ENCODE measurements at regions not wholly inside any gene's neighbourhood (a gene's known extent, or its start where the extent isn't known, plus 50 kb on each side); places are given as distances from the start of the nearest gene placed in this dataset.

DNA sequence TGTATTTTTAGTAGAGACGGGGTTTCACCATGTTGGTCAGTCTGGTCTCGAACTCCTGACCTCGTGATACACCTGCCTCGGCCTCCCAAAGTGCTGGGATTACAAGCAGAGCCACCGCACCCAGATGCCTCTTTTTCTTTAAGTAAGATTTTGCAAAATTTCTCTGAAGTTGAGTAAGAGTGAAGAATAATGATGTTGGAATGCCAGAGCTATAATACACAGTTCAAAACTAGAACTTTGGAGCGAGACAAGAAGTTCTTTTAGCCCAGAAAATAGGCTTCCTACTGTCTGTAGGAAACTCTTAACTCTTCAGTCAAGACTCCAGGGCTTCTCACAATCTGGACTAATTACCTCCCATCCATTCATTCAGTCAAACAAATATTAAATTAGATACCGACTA lies 51.4 kb downstream of the MARCHF4 start:
- no peak for DNase-seq

- no peak for DNase-seq
Measured at GRCh38 chr2:216319771-216320170, 52.5 kb downstream of the MARCHF4 start.

- no peak for DNase-seq
Measured at GRCh38 chr2:216318521-216318874, 53.8 kb downstream of the MARCHF4 start.

DNA sequence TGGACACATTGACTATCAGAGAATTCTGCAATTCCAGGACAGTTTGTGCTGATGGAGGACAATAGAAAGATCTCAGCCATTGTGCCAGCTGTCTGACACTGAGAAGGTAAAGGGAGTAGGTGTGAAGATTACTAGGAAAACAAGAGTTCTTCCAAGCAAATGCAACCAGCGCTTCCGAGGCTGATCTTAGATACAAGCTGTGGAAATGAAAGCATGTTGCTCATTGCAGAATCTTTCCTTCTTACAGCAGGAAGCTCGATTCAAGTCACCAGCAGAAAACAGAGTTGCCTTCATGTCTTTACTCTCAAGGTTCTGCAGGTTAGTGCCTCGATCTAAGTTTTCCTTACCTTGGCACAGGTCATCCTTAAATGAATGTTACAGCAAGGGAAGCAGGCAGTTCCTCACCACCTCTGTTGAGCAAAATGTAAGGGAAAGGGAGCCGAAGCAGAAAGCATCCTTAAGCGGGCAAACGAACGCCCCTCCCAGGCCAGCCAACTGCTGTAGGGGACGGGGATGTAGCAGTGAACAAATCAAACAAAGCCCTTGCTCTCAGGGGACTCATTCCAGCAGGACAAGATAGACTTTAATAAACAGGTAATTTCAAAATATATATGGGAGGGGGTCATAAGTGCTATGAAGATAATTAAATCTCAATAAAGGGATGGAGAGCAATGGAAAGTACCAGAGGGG lies 54.3 kb downstream of the MARCHF4 start:
- DNase-seq = no peak

- no peak for DNase-seq
Measured at GRCh38 chr2:216316743-216317142, 55.5 kb downstream of the MARCHF4 start.

DNA sequence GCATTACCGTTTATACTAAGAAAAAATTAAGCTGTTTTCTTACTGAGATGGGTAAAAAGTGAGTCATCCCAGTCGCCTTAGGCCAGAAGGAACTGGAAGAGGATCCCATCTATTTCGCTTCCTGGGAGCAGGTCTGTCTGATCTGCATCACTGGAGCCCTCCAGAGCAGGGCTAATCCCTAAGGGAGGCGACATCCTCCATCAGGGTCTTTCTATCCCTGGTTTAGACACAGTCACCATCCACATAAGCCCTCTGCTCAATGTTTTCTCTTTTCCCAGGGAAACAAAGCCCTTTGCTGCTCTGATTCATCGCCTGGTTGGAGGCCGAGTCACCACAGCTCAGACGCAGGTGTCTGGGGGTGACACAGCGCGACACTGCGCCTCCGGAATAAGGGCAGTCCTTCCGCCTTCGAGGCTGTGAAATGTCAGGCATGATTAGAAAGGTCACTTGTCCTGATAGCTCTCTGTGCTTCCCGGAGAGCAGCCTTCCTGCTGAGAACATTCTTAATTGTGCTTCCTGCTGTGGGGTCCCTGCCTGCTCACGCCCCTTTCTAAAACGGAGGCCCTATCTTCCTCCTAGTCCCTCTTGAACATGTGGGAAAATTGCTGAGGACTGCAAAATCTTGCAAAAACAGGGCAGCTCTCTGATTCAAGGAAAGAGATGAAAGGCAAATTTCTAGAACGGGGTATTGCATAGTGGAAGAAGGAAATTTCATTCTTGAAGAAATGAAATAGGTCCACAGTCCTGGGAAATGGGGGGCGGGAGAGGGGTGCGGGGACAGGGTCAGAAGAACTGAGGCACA lies 56.3 kb downstream of the MARCHF4 start:
- no peak for DNase-seq

DNA sequence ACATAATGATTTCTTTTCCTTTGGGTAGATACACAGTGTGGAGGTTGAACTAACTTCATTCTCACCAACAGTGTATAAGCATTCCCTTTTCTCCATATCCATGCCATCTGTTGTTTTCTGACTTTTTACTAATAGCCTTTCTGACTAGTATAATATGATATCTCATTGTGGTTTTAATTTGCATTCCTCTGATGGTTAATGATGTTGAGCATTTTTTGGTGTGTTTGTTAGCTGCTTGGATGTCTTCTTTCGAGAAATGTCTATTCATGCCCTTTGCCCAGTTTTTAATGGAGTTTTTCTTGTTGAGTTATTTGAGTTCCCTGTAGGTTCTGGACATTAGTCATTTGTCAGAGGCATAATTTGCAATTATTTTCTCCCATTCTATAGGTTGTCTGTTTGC lies 59.8 kb downstream of the MARCHF4 start:
- no peak for DNase-seq

GRCh38 chr2:216308576-216308975 lies 63.7 kb downstream of the MARCHF4 start:
- no peak for DNase-seq

GRCh38 chr2:216307496-216307895 lies 64.8 kb downstream of the MARCHF4 start:
- no peak for DNase-seq

GRCh38 chr2:216306868-216307267 lies 65.4 kb downstream of the MARCHF4 start:
- no peak for DNase-seq

DNA sequence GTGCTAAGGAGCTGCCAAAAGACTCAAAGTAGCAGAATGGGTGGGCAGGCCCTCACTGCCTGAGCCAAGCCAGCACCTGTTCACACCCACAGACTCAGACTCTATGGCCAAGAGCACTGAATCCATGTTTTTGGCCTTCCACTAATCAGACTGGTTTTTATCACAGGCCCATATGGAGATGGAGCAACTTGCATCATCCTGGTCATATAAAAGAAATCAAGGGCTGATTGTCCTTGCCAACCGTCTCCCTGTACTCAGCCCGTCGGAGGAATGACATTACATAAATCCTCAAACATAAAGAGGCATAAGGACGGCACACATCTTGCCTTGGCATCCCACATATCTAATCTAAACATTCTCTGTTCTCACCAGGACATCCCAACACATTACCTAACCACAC lies 66.7 kb downstream of the MARCHF4 start:
- no peak for DNase-seq

GRCh38 chr2:216302981-216303676 lies 69.2 kb downstream of the MARCHF4 start:
- DNase-seq = no peak

- DNase-seq = no peak
Measured at GRCh38 chr2:216300906-216301305, 71.4 kb downstream of the MARCHF4 start.

DNA sequence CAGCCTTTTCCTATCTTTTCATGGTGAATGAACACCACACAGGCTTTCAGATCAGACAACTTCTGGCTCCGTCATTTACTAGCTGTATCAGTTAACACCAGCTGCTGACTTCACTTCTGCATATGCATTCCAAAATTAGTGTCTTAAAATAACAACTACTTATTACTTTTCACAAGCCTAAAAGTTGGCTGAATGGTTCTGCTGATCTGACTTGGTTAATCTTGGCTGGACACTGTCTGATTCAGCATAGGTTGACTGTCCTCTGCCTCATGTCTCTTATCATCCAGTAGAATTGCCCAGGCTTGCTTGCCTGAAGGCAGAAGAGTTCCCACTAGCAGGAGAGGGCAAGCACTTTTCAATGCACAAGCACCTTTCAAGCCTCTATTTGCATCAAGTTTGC lies 72.7 kb downstream of the MARCHF4 start:
- no peak for DNase-seq

GRCh38 chr2:216298719-216299495 lies 73.4 kb downstream of the MARCHF4 start:
- DNase-seq = no peak

GRCh38 chr2:216296856-216297255 lies 75.4 kb downstream of the MARCHF4 start:
- no peak for DNase-seq

DNA sequence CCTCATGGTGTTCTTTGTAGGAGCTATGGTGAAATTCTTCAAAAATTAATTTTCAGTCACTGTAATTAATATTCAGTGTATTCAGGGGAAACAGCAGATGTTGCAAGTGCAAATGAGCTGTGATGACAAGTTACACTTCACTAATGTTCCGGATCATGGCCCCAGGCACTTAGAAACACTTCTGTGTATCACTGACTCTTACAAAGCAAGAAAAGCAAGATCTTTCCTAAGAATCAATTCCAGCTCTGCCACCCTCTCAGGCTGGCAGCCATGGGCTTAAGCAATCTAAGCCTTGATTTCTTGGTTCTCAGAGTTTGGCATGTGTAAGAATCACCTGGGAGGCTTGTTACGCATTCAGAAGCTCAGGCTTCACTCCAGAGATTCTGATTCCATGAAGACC lies 78.0 kb downstream of the MARCHF4 start:
- no peak for DNase-seq

- no peak for DNase-seq
Measured at GRCh38 chr2:216293883-216294282, 78.4 kb downstream of the MARCHF4 start.

DNA sequence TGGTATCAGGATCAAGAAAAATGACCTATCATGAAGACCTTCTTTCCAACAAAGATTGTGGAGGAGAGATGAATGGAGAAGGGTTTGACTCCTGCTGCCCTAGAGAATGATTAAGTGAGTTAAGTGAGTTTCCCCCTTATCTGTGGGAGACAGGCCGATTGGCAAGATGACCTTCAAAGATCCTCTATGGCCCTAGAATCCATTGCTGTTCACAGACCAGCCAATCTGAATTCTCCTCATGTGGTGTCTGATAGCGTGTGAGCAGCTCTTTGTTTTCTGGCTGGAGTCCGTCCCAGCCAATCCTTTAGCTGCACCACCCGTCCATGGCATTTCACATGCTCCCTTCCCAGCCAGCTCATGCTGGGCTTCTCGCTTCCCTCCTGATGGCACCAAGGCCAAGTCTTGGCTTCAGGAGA lies 79.4 kb downstream of the MARCHF4 start:
- no peak for DNase-seq

GRCh38 chr2:216292475-216292874 lies 79.8 kb downstream of the MARCHF4 start:
- no peak for DNase-seq

DNA sequence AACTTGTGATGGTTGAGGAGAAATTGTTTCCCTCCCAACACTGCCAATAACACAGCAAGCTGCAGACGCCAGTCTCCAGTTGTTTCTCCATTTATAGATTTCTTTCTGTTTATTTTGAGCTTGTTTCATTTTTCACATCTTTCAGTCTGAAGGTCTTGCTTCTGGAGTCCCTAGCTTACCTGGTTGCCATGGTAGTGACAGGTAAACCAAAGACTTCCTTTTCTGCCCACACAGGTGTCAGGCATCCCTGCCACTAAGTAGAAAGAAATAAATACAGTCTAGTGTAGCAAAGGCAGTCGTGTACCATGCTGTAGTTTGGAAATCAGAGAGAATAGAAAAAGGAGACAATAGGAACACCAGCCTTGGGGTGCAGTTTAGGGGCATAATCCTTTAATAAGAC lies 82.8 kb downstream of the MARCHF4 start:
- no peak for DNase-seq

- no peak for DNase-seq
Measured at GRCh38 chr2:216287251-216287650, 85.0 kb downstream of the MARCHF4 start.
